Subcutaneous abdominal adipose tissue (tissue), 5 donors: ENCODE measurements at regions not wholly inside any gene's neighbourhood (a gene's known extent, or its start where the extent isn't known, plus 50 kb on each side); places are given as distances from the start of the nearest gene placed in this dataset.
"Not testable (repeated sequence)": the region's sequence is repeated elsewhere in the genome, so short reads cannot be mapped to it uniquely, and the experiment has no call there.

Experiments used
- H3K27ac ChIP-seq: one replicate; pipeline ENCODE4 v1.7.0; 2013; ENCODE audit warnings: low read depth, mild to moderate bottlenecking, inconsistent platforms, low read length, moderate library complexity
- H3K27me3 ChIP-seq, 5 donors: one replicate each; pipeline ENCODE4 v1.7.0; 2013; ENCODE audit warnings: low read length in 5 of 5, inconsistent platforms in 1 of 5; ENCODE audit not compliant: control insufficient read depth in 5 of 5, insufficient read depth in 4 of 5
- H3K36me3 ChIP-seq, 5 donors: one replicate each; pipeline ENCODE4 v1.7.0; 2013; ENCODE audit warnings: low read length in 5 of 5; ENCODE audit not compliant: control insufficient read depth in 5 of 5, insufficient read depth in 5 of 5
- H3K4me1 ChIP-seq, 5 donors: one replicate each; pipeline ENCODE4 v1.7.0; 2013; ENCODE audit warnings: low read length in 5 of 5, mild to moderate bottlenecking in 3 of 5, moderate library complexity in 1 of 5; ENCODE audit not compliant: control insufficient read depth in 5 of 5, insufficient read depth in 5 of 5
- H3K4me3 ChIP-seq, 5 donors: one replicate each; pipeline ENCODE4 v1.7.0; 2013; ENCODE audit warnings: low read length in 5 of 5, low read depth in 1 of 5
- H3K9ac ChIP-seq, 5 donors: one replicate each; pipeline ENCODE4 v1.7.0; 2013; ENCODE audit warnings: low read length in 5 of 5, mild to moderate bottlenecking in 4 of 5, moderate library complexity in 3 of 5
- H3K9me3 ChIP-seq, 5 donors: one replicate each; pipeline ENCODE4 v1.7.0; 2013; ENCODE audit warnings: low read length in 5 of 5; ENCODE audit not compliant: control insufficient read depth in 5 of 5
- donor health status: healthy.
- donor health status: healthy.
- donor health status: healthy.
- donor health status: healthy.
- donor health status: healthy.

- not testable (repeated sequence) for H3K4me1 ChIP-seq, H3K4me3 ChIP-seq, H3K36me3 ChIP-seq, H3K9ac ChIP-seq, H3K27ac ChIP-seq, H3K27me3 ChIP-seq, H3K9me3 ChIP-seq
These were observed 59.2 kb upstream of the ZNF641 start for GRCh38 chr12:48409938-48410337.

DNA sequence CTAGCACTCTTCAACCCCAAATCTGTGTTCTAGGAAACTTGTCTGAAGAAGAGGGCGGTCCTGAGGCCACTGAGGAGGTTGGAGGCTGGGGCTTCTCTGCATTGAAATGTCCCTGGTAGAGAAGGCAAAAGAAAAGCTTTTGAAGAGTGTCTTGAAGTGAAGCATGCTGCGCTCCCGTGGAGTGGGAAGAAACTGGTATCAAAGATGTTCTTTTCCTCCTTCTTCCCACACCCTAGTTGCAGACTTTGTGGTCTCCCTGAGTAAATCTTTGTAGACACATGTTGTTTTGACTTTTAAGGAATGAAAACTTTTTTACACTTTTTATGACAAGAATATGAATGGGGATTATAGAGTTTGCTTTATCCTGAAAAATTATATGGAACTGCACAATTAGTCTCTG lies 59.0 kb upstream of the ANP32D start:
- Histone ChIP-seq H3K27me3 (no peaks in the 10 kb centered on the region), H3K36me3 (no peaks in the 10 kb centered on the region), H3K4me3 (no peak overlapping the region), H3K4me1 (peaks cover 0 to 10% (median 9%) of the 10 kb centered on the region in 5 donors), H3K27ac (no peak overlapping the region), H3K9ac (no peak overlapping the region), H3K9me3 (no peaks in the 10 kb centered on the region)

- no peaks in the 10 kb centered on the region for H3K27me3 ChIP-seq
- H3K4me1 ChIP-seq, result peaks cover 0 to 10% (median 9%) of the 10 kb centered on the region in 5 donors
- no peaks in the 10 kb centered on the region for H3K9me3 ChIP-seq
- H3K4me3 ChIP-seq, result no peak overlapping the region
- H3K27ac ChIP-seq, result no peak overlapping the region
- H3K9ac ChIP-seq, result no peak overlapping the region
- H3K36me3 ChIP-seq, result no peaks in the 10 kb centered on the region
These were observed 58.3 kb upstream of the ANP32D start for GRCh38 chr12:48414021-48414420.

DNA sequence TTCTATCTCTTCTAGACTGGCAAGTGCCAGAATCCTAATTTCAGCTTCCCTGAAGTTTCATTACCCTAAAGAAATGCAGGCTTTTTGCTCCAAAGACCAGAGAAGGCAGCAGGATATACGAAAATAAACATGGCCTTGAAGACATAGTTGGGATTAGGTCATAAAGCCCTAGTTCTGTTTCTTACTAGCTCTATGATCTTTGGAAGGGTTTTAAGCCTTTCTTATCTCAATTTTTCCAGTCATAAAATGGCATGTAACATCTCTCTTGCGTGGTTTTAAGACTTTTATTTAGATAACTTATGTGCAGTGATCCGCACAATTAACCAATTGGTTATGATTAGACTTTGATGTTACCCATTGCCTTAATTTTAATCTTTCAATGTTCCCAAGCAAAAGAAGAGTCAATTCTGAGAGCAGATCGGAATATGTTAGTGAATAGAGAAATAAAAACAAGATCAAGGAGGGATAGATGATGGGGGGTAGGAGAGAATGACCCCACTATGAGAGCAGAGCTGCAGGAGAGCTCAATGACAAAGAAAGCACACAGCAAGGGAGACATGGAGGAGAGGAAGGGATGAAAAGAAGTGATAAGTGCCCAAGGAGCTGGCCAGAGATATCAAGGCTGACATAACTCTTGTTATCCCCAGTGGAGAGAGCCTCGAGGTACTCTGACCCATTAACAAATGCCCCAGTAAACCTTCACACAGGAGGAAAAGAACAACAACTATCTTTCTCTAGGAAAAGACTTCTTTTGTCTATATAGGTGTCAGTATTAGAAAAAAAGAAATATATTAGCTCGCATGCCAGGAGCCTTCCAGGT lies 53.0 kb upstream of the ANP32D start:
- Histone ChIP-seq H3K27ac (no peak overlapping the region), H3K9ac (no peak overlapping the region), H3K36me3 (no peaks in the 10 kb centered on the region), H3K4me1 (peaks cover 0 to 16% (median 6%) of the 10 kb centered on the region in 5 donors), H3K27me3 (no peaks in the 10 kb centered on the region), H3K4me3 (peak overlapping the region in 1 of 5 donors; percentile 29), H3K9me3 (no peaks in the 10 kb centered on the region)

DNA sequence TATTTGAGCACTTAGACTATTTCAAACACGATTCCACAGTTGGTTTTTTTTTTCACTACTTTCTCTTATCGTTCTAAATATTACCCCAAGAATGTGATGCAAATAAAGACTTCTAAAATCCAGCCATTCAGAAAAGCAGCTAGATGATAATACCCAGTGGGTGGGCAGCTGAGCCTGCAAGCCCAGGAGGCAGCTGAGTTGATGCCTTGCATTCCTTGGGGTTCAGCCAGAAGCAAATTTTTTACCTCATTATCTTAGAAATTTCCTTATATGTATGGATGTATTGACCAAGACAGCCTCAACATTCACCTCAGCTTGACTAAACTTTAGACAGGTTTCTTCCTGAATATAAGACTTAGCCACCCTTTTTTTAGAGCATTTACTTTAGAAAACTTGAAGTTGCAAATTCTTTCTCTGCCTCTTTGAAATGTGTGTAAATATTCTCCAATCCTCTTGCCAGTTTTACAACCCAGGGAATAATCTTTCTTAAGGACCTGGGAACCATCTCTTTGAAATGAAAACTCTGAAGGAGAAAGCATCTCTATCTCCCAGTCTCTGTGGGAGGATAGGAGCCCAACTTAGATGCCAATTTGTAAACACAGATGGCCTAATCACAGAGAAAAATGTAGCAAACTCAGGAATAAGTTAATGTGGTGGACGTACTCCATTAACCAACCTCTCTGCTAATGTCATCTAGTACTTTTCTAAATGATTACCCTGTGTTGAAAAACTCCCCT lies 52.2 kb upstream of the ANP32D start:
- Histone ChIP-seq H3K27me3 (no peaks in the 10 kb centered on the region), H3K4me3 (no peak overlapping the region), H3K9ac (no peak overlapping the region), H3K36me3 (no peaks in the 10 kb centered on the region), H3K4me1 (peaks cover 0 to 16% (median 4%) of the 10 kb centered on the region in 5 donors), H3K27ac (no peak overlapping the region), H3K9me3 (no peaks in the 10 kb centered on the region)

DNA sequence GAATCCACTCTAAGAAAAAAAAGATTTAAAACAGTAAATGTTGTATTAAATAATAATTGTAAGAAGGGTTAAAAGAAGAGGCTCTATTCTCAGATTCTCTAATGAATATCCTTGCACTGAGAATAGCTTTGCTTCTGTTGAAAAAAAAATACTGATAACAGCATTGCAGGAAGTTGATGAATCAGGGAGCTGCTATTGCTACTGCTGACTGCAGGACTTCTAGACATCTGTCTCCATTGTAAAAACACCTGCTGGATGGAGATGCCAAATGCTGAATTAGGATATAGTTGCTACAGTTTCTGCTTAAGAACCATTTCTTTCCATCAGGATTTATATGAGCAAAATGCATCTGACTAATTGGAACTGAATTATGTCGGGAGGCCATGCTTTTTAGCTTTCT lies 50.3 kb upstream of the ANP32D start:
- no peaks in the 10 kb centered on the region for H3K27me3 ChIP-seq
- H3K9ac ChIP-seq, result no peak overlapping the region
- H3K36me3 ChIP-seq, result no peaks in the 10 kb centered on the region
- no peaks in the 10 kb centered on the region for H3K9me3 ChIP-seq
- H3K27ac ChIP-seq, result no peak overlapping the region
- H3K4me1 ChIP-seq, result peaks cover 0 to 16% (median 4%) of the 10 kb centered on the region in 5 donors
- H3K4me3 ChIP-seq, result no peak overlapping the region
